NB4 (cell line): ENCODE measurements at regions not wholly inside any gene's neighbourhood (a gene's known extent, or its start where the extent isn't known, plus 50 kb on each side); places are given as distances from the start of the nearest gene placed in this dataset.

Experiments used
- DNase-seq: peaks from one replicate; pipeline ENCODE4 v3.0.0; 2010; ENCODE audit warnings: low read depth
- H3K4me3 ChIP-seq: one replicate; pipeline ENCODE4 v1.5.1; 2011; ENCODE audit warnings: mild to moderate bottlenecking, low read depth, low read length, moderate library complexity
- CTCF ChIP-seq: IDR thresholded peaks from one replicate; pipeline ENCODE4 v1.5.1; 2012; ENCODE audit warnings: low read depth, low read length
- MAX ChIP-seq: IDR thresholded peaks from 2 replicates; pipeline ENCODE4 v1.6.1; 2011; ENCODE audit warnings: low read depth, low read length
- MYC ChIP-seq: IDR thresholded peaks from 2 replicates; pipeline ENCODE4 v1.6.1; 2011; ENCODE audit warnings: low read depth, low read length
- POLR2A ChIP-seq: IDR thresholded peaks from 2 replicates; pipeline ENCODE4 v1.6.1; 2011; ENCODE audit warnings: mild to moderate bottlenecking; ENCODE audit not compliant: insufficient read length; ENCODE audit errors: extremely low read depth

DNA sequence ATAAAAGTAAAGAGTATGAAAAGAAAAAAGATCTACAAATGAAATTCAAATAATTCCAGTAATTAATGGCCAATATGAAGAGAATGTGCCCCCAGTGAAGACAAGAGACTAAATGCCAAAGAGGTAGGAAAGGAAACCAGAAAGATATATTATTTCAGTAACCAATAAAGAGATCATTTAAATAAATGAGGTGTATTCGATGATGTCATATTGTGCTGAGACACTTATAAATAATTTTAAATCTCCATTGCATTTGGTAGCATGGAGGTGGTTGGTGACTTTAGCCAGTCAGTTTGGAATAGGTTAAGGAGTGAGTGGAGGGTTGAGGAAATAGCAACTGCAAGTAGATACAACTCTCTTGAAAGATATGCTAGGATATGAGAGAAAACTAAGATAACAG, 417.7 kb upstream of the PTGER4 start:
- no peak overlapping the region for H3K4me3 ChIP-seq
- DNase-seq, result no peak
- TF ChIP-seq CTCF (no peak), POLR2A (no peak), MAX (no peak), MYC (no peak)

DNA sequence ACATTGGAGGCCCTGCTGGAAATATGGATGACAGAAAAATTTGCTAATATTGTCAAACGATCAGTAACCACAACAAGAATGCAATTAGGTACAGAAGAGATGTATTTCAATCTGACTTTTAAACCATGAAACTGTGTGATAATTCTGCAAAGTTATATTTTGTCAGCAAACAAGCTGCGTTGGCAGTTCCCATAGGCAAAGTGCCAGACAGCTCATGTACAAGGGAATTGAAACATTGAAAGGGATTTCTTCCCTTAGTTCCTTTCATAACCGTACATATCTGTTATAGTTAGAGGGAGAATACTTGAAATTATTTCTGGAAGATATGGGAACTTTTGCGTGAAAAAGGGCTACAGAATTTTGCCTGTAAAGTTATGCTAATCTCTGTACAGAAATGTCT, 419.4 kb upstream of the PTGER4 start:
- TF ChIP-seq MYC, result no peak
- no peak overlapping the region for H3K4me3 ChIP-seq
- no peak for DNase-seq

GRCh38 chr5:40258222-40258621, 421.5 kb upstream of the PTGER4 start:
- peak; percentile 85 for DNase-seq
- TF ChIP-seq CTCF (no peak), MAX (0 out of 2 replicates have a peak, but pooled peaks have one; percentile 27), POLR2A (no peak), MYC (peak; percentile 24)
- no peak overlapping the region for H3K4me3 ChIP-seq

GRCh38 chr5:40240671-40241070, 439.0 kb upstream of the PTGER4 start:
- H3K4me3 ChIP-seq, result no peak overlapping the region
- TF ChIP-seq MAX, result no peak
- TF ChIP-seq POLR2A, result no peak
- TF ChIP-seq MYC, result no peak
- no peak for TF ChIP-seq CTCF
- no peak for DNase-seq

- peak; percentile 23 for DNase-seq
- no peak overlapping the region for H3K4me3 ChIP-seq
- TF ChIP-seq CTCF, result no peak
- TF ChIP-seq MAX, result no peak
- TF ChIP-seq MYC, result no peak
- TF ChIP-seq POLR2A, result no peak
Measured at GRCh38 chr5:40240111-40240510, 439.6 kb upstream of the PTGER4 start.

DNA sequence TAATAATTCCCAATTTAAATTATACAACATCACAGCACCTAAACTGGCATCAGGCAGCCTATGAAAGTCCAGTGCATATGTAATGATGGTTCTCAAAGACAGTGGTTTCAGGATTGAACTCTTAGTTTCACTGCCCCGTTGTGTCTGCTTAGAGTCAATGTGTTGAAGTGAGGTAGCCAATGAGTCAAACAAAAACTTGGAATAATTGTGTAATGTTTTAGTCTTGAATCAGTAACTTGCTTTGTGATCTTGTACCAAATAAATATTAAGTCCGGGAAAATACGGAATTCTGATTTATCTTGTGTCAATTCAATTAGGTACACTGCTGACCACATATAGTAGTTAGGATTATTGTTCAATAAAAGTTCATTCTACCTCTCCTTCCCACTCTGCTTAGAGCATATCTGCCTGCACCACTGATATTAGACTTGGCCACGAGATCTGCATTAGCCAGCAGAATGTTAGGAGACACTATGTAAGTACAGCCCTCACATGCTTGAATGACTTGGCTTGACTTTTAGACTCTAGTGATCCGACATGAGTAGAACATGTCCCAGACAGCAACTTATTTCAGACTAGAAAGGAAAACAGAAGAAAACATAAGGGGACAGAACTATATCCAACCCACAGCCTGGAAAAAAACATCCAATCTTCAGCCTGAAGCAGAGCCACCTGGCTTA, 441.5 kb upstream of the PTGER4 start:
- TF ChIP-seq MYC, result no peak
- TF ChIP-seq POLR2A, result no peak
- no peak for TF ChIP-seq MAX
- TF ChIP-seq CTCF, result no peak
- no peak overlapping the region for H3K4me3 ChIP-seq
- DNase-seq, result no peak
